MM.1S (cell line): ENCODE measurements at regions not wholly inside any gene's neighbourhood (a gene's known extent, or its start where the extent isn't known, plus 50 kb on each side); places are given as distances from the start of the nearest gene placed in this dataset.

Experiments used
- DNase-seq: peaks from one replicate; pipeline ENCODE4 v3.0.0-alpha.2; 2015
- H2AFZ ChIP-seq: fragments of 300-600 bp; sonication (generic); 2 replicates; pipeline ENCODE4 v1.6.0; 2016; ENCODE audit warnings: antibody characterized with exemption, low read length
- H3F3A ChIP-seq: fragments of 300-600 bp; sonication (generic); 2 replicates; pipeline ENCODE4 v1.6.1; 2016; ENCODE audit warnings: mild to moderate bottlenecking, antibody characterized with exemption, low read length, moderate library complexity, mixed read lengths; ENCODE audit not compliant: insufficient read depth
- H3K27ac ChIP-seq: fragments of 300-600 bp; sonication (generic); 2 replicates; pipeline ENCODE4 v1.5.1; 2016; ENCODE audit warnings: mild to moderate bottlenecking, low read length
- H3K27me3 ChIP-seq: fragments of 300-600 bp; sonication (generic); replicated peaks from 2 replicates; pipeline ENCODE4 v1.6.0; 2016; ENCODE audit warnings: low read length; ENCODE audit not compliant: insufficient read depth
- H3K36me3 ChIP-seq: fragments of 300-600 bp; sonication (generic); replicated peaks from 2 replicates; pipeline ENCODE4 v1.6.1; 2016; ENCODE audit warnings: mild to moderate bottlenecking, low read length, mixed read lengths; ENCODE audit not compliant: insufficient read depth
- H3K4me1 ChIP-seq: fragments of 300-600 bp; sonication (generic); 2 replicates; pipeline ENCODE4 v1.6.1; 2016; ENCODE audit warnings: low read length, mixed read lengths
- H3K4me2 ChIP-seq: fragments of 300-600 bp; sonication (generic); 2 replicates; pipeline ENCODE4 v1.6.0; 2016; ENCODE audit warnings: low read depth, low read length
- H3K4me3 ChIP-seq: fragments of 300-600 bp; sonication (generic); 2 replicates; pipeline ENCODE4 v1.5.1; 2016; ENCODE audit warnings: low read length, mixed read lengths
- H3K79me2 ChIP-seq: fragments of 300-600 bp; sonication (generic); 2 replicates; pipeline ENCODE4 v1.6.1; 2016; ENCODE audit warnings: mixed run types, low read length, mixed read lengths
- H3K9ac ChIP-seq: fragments of 300-600 bp; sonication (generic); 2 replicates; pipeline ENCODE4 v1.6.1; 2016; ENCODE audit warnings: low read length, mixed read lengths
- H3K9me2 ChIP-seq: fragments of 300-600 bp; sonication (generic); replicated peaks from 2 replicates; pipeline ENCODE4 v1.6.1; 2016; ENCODE audit warnings: mild to moderate bottlenecking, low read length, mixed read lengths; ENCODE audit not compliant: insufficient read depth
- H3K9me3 ChIP-seq: fragments of 300-600 bp; sonication (generic); replicated peaks from 2 replicates; pipeline ENCODE4 v1.6.1; 2016; ENCODE audit warnings: mild to moderate bottlenecking, low read length, mixed read lengths; ENCODE audit not compliant: insufficient read depth
- H4K20me1 ChIP-seq: fragments of 300-600 bp; sonication (generic); 2 replicates; pipeline ENCODE4 v1.6.1; 2016; ENCODE audit warnings: mild to moderate bottlenecking, low read length, moderate library complexity, mixed read lengths; ENCODE audit not compliant: insufficient read depth
- CTCF ChIP-seq: fragments of 300-600 bp; sonication (generic); IDR thresholded peaks from 2 replicates; pipeline ENCODE4 v1.5.1; 2016; ENCODE audit warnings: antibody characterized with exemption, low read length, mixed read lengths
- EZH2 ChIP-seq: fragments of 300-600 bp; sonication (generic); optimal IDR thresholded peaks from 2 replicates; pipeline ENCODE3; 2017; ENCODE audit warnings: low read depth, mild to moderate bottlenecking, antibody characterized with exemption, low read length, mixed read lengths
- EZH2phosphoT487 ChIP-seq: fragments of 300-600 bp; sonication (generic); IDR thresholded peaks from 2 replicates; pipeline ENCODE4 v1.6.1; 2018; ENCODE audit warnings: antibody characterized with exemption, low read length

- Histone ChIP-seq H2AFZ (no peak overlapping the region), H3K4me1 (no peaks in the 10 kb centered on the region)
These were observed 222.6 kb downstream of the NUAK1 start for GRCh38 chr12:105915997-105916759.

GRCh38 chr12:105916760-105917039, 222.1 kb downstream of the NUAK1 start:
- Histone ChIP-seq H3K36me3 (no peaks in the 10 kb centered on the region), H3K4me2 (no peak overlapping the region), H3K4me3 (no peak overlapping the region), H3K27me3 (no peaks in the 10 kb centered on the region), H4K20me1 (no peaks in the 10 kb centered on the region), H3K9me2 (no peaks in the 10 kb centered on the region), H3K27ac (no peak overlapping the region), H3K9me3 (no peaks in the 10 kb centered on the region), H2AFZ (no peak overlapping the region), H3K4me1 (no peaks in the 10 kb centered on the region), H3F3A (no peaks in the 10 kb centered on the region), H3K79me2 (no peaks in the 10 kb centered on the region), H3K9ac (no peak overlapping the region)
- TF ChIP-seq EZH2 (no peak), EZH2phosphoT487 (no peak), CTCF (no peak)
- DNase-seq, result no peak

More at GRCh38 chr12:105915997-105916759, 222.6 kb downstream of the NUAK1 start:
- H3K9ac ChIP-seq, result no peak overlapping the region
- TF ChIP-seq EZH2 (no peak), EZH2phosphoT487 (no peak), CTCF (no peak)
- no peaks in the 10 kb centered on the region for H3F3A ChIP-seq
- no peaks in the 10 kb centered on the region for H4K20me1 ChIP-seq
- H3K79me2 ChIP-seq, result no peaks in the 10 kb centered on the region
- no peaks in the 10 kb centered on the region for H3K9me2 ChIP-seq
- no peaks in the 10 kb centered on the region for H3K36me3 ChIP-seq
- no peak for DNase-seq
- no peak overlapping the region for H3K4me3 ChIP-seq
- H3K9me3 ChIP-seq, result no peaks in the 10 kb centered on the region
- no peaks in the 10 kb centered on the region for H3K27me3 ChIP-seq
- no peak overlapping the region for H3K27ac ChIP-seq
- no peak overlapping the region for H3K4me2 ChIP-seq

DNA sequence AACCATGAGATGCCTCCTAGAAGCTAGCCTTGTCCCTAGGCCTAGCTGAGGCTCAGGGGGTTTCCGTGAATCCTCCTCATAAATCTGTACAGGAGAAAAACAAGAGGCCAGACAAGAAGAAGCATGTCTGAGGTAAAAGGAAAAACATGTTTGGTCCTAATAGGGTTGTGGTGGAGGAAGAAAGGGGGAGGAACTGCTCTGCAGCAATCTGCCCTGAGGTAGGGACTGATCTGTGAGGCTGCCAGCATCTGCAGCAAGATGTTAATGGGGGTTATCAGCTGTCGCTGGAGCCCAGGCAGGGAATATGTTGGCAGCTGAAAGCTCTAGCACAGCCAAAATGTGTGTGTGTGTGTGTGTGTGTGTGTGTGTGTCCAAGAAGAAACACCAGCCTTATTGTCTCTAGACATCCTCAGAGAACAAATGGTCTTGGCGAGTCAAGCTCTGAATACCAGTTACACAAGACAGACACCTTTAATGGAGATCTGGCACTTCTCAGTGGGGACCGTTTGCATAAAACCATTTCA, 218.5 kb downstream of the NUAK1 start:
- H3K79me2 ChIP-seq, result no peaks in the 10 kb centered on the region
- no peaks in the 10 kb centered on the region for H4K20me1 ChIP-seq
- H3K4me3 ChIP-seq, result no peak overlapping the region
- H3K9me3 ChIP-seq, result no peaks in the 10 kb centered on the region
- H2AFZ ChIP-seq, result no peak overlapping the region
- H3K9ac ChIP-seq, result no peak overlapping the region
- no peak overlapping the region for H3K4me2 ChIP-seq
- TF ChIP-seq EZH2phosphoT487, result no peak
- no peak for TF ChIP-seq CTCF
- TF ChIP-seq EZH2, result no peak
- no peak for DNase-seq
- no peaks in the 10 kb centered on the region for H3F3A ChIP-seq
- H3K9me2 ChIP-seq, result no peaks in the 10 kb centered on the region
- no peaks in the 10 kb centered on the region for H3K27me3 ChIP-seq
- no peak overlapping the region for H3K27ac ChIP-seq
- H3K36me3 ChIP-seq, result no peaks in the 10 kb centered on the region
- H3K4me1 ChIP-seq, result no peaks in the 10 kb centered on the region
